ENCODE measurements at regions not wholly inside any gene's neighbourhood (a gene's known extent, or its start where the extent isn't known, plus 50 kb on each side); places are given as distances from the start of the nearest gene placed in this dataset.

DNA sequence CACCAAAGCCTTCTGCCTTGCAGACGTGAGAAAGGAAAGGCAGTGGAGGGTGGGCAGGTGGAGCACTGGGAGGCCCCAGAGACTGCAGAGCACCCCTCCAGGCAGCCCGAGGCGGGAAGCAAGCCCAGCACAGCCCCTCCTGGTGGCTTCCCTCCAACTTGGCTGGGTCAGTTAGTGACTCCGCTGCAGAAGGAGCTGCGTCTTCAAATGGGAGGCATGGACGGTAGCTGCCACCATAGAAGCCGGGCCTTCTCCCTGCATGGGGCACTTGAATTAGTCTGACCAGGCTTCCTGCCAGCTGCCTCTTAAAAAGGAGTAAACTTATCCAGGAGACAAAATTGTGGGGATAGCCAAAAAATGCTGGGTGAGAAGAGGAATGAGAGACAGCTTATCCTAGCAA is 88.0 kb upstream of the RPS6KA2 start:
- H3K36me3 ChIP-seq (ENCODE audit: control insufficient read depth in 4 of 4, insufficient read depth in 4 of 4, low read length in 3 of 4) = no peaks in the 10 kb centered on the region
- H3K27me3 ChIP-seq (replicated peaks in 2 of 5; ENCODE audit: control insufficient read depth in 4 of 5, insufficient read depth in 5 of 5, low read length in 4 of 5) = no peaks in the 10 kb centered on the region
- 91% methylated on average over 7 of the region's 7 CpGs for WGBS (ENCODE audit: insufficient coverage)
- ChIA-PET CTCF (interaction anchor here (0.6 to 1.3 kb wide), 2 partner anchors 44 to 274 kb away, joined by 3 read pairs; no protein-coding TSS in a partner anchor), POLR2A (no interaction called here)
- H3K9me3 ChIP-seq (ENCODE audit: control extremely low read depth in 1 of 5, control insufficient read depth in 4 of 5, insufficient read depth in 2 of 5, low read depth in 1 of 5, low read length in 4 of 5) = peaks cover 0 to 18% (median 0%) of the 10 kb centered on the region in 5 experiments
- no peak overlapping the region for H3K4me3 ChIP-seq (ENCODE audit: control insufficient read depth in 1 of 7, extremely low read depth in 1 of 7, insufficient read depth in 4 of 7, low read depth in 2 of 7, low read length in 6 of 7)
- peaks cover 0 to 10% (median 2%) of the 10 kb centered on the region in 4 experiments for H3K4me1 ChIP-seq (ENCODE audit: control extremely low read depth in 1 of 4, control insufficient read depth in 4 of 4, insufficient read depth in 4 of 4, low read length in 3 of 4)
- no peak for DNase-seq
- H3K27ac ChIP-seq (ENCODE audit: insufficient read depth in 1 of 2, low read depth in 1 of 2, low read length in 2 of 2, poor library complexity in 1 of 2, severe bottlenecking in 2 of 2) = no peak overlapping the region

GRCh38 chr6:166714581-166714980 is 87.5 kb upstream of the RPS6KA2 start:
- H3K27ac ChIP-seq (ENCODE audit: insufficient read depth in 1 of 2, low read depth in 1 of 2, low read length in 2 of 2, poor library complexity in 1 of 2, severe bottlenecking in 2 of 2) = no peak overlapping the region
- peaks cover 0 to 10% (median 2%) of the 10 kb centered on the region in 4 experiments for H3K4me1 ChIP-seq (ENCODE audit: control extremely low read depth in 1 of 4, control insufficient read depth in 4 of 4, insufficient read depth in 4 of 4, low read length in 3 of 4)
- ChIA-PET POLR2A (no interaction called here), CTCF (interaction anchor here (1.3 kb wide), 1 partner anchor 45 kb away, joined by 3 read pairs; no protein-coding TSS in a partner anchor)
- H3K9me3 ChIP-seq (ENCODE audit: control extremely low read depth in 1 of 5, control insufficient read depth in 4 of 5, insufficient read depth in 2 of 5, low read depth in 1 of 5, low read length in 4 of 5) = peaks cover 0 to 18% (median 0%) of the 10 kb centered on the region in 5 experiments
- DNase-seq = no peak
- H3K27me3 ChIP-seq (replicated peaks in 2 of 5; ENCODE audit: control insufficient read depth in 4 of 5, insufficient read depth in 5 of 5, low read length in 4 of 5) = no peaks in the 10 kb centered on the region
- H3K4me3 ChIP-seq (ENCODE audit: control insufficient read depth in 1 of 7, extremely low read depth in 1 of 7, insufficient read depth in 4 of 7, low read depth in 2 of 7, low read length in 6 of 7) = no peak overlapping the region
- WGBS (ENCODE audit: insufficient coverage) = 100% methylated on average over 4 of the region's 10 CpGs
- H3K36me3 ChIP-seq (ENCODE audit: control insufficient read depth in 4 of 4, insufficient read depth in 4 of 4, low read length in 3 of 4) = no peaks in the 10 kb centered on the region

DNA sequence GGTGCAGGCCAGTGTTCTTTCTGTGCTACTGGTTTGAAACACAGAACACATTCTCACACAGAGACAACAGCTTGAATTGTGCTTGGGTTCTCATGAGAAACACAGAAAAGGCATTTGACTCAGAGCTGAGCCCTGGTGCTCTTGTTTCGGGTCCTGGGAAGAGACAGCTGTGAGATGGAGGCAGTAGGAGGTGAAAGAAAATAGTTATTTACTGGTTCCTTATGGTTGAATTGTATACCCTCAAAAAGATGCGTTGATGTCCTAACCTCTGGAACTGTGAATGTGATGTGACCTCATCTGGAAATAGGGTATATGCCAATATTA is 87.1 kb upstream of the RPS6KA2 start:
- 90% methylated on average over 2 of the region's 2 CpGs for WGBS (ENCODE audit: insufficient coverage)
- Histone ChIP-seq H3K36me3 (ENCODE audit: control insufficient read depth in 4 of 4, insufficient read depth in 4 of 4, low read length in 3 of 4) (no peaks in the 10 kb centered on the region), H3K27ac (ENCODE audit: insufficient read depth in 1 of 2, low read depth in 1 of 2, low read length in 2 of 2, poor library complexity in 1 of 2, severe bottlenecking in 2 of 2) (no peak overlapping the region), H3K27me3 (replicated peaks in 2 of 5; ENCODE audit: control insufficient read depth in 4 of 5, insufficient read depth in 5 of 5, low read length in 4 of 5) (no peaks in the 10 kb centered on the region), H3K4me3 (ENCODE audit: control insufficient read depth in 1 of 7, extremely low read depth in 1 of 7, insufficient read depth in 4 of 7, low read depth in 2 of 7, low read length in 6 of 7) (no peak overlapping the region), H3K9me3 (ENCODE audit: control extremely low read depth in 1 of 5, control insufficient read depth in 4 of 5, insufficient read depth in 2 of 5, low read depth in 1 of 5, low read length in 4 of 5) (peaks cover 0 to 18% (median 0%) of the 10 kb centered on the region in 5 experiments), H3K4me1 (ENCODE audit: control extremely low read depth in 1 of 4, control insufficient read depth in 4 of 4, insufficient read depth in 4 of 4, low read length in 3 of 4) (peaks cover 0 to 10% (median 2%) of the 10 kb centered on the region in 4 experiments)
- DNase-seq = no peak
- ChIA-PET POLR2A (no interaction called here), CTCF (no interaction called here)

DNA sequence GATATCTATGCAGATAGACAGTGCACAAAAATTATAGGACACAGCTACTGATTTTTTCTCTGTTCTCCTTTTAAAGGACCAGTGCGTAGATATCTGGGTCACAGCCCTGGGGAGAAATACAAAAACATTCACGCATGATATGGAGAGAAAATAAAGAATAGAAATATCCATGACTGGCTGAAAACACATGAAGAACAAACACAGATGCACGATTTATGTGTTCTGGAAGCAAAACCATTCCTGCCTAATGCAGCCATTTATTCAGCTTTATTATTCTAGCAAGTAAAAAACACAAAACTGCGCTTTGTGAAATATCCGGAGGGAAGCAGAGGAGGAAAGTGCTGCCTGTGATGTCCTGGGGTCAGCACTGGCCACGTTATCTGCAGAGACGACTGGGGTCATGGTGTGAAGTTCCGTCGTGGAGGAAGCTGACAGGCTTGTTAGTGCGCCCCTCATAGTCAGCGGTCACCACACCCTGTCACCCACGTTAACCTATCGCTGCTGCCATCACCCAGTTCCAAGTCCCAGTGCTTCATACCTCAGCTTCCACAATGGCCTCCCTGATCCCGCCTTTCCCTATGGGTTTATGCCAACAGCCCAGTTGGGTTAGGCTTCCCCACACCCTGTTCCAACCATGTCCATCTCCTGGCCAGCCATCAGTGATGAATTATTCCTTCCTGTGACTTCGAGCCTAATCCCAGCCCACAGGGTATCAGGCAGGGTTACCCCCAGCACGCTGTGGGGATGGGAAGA is 86.6 kb upstream of the RPS6KA2 start:
- H3K36me3 ChIP-seq (ENCODE audit: control insufficient read depth in 4 of 4, insufficient read depth in 4 of 4, low read length in 3 of 4) = no peaks in the 10 kb centered on the region
- no peaks in the 10 kb centered on the region for H3K27me3 ChIP-seq (replicated peaks in 2 of 5; ENCODE audit: control insufficient read depth in 4 of 5, insufficient read depth in 5 of 5, low read length in 4 of 5)
- DNase-seq = no peak
- H3K4me3 ChIP-seq (ENCODE audit: control insufficient read depth in 1 of 7, extremely low read depth in 1 of 7, insufficient read depth in 4 of 7, low read depth in 2 of 7, low read length in 6 of 7) = no peak overlapping the region
- WGBS (ENCODE audit: insufficient coverage) = 86% methylated on average over 9 of the region's 16 CpGs
- peaks cover 0 to 18% (median 0%) of the 10 kb centered on the region in 5 experiments for H3K9me3 ChIP-seq (ENCODE audit: control extremely low read depth in 1 of 5, control insufficient read depth in 4 of 5, insufficient read depth in 2 of 5, low read depth in 1 of 5, low read length in 4 of 5)
- H3K27ac ChIP-seq (ENCODE audit: insufficient read depth in 1 of 2, low read depth in 1 of 2, low read length in 2 of 2, poor library complexity in 1 of 2, severe bottlenecking in 2 of 2) = no peak overlapping the region
- ChIA-PET POLR2A (interaction anchor here (0.6 kb wide), 1 partner anchor 15 kb away, joined by 3 read pairs; no protein-coding TSS in a partner anchor), CTCF (interaction anchor here (1.0 kb wide), 1 partner anchor 10 kb away, joined by 7 read pairs; no protein-coding TSS in a partner anchor)
- H3K4me1 ChIP-seq (ENCODE audit: control extremely low read depth in 1 of 4, control insufficient read depth in 4 of 4, insufficient read depth in 4 of 4, low read length in 3 of 4) = peaks cover 0 to 10% (median 2%) of the 10 kb centered on the region in 4 experiments

- Histone ChIP-seq H3K4me1 (ENCODE audit: control extremely low read depth in 1 of 4, control insufficient read depth in 4 of 4, insufficient read depth in 4 of 4, low read length in 3 of 4) (peaks cover 0 to 4% (median 0%) of the 10 kb centered on the region in 4 experiments), H3K27ac (ENCODE audit: insufficient read depth in 1 of 2, low read depth in 1 of 2, low read length in 2 of 2, poor library complexity in 1 of 2, severe bottlenecking in 2 of 2) (no peak overlapping the region), H3K36me3 (ENCODE audit: control insufficient read depth in 4 of 4, insufficient read depth in 4 of 4, low read length in 3 of 4) (no peaks in the 10 kb centered on the region), H3K4me3 (ENCODE audit: control insufficient read depth in 1 of 7, extremely low read depth in 1 of 7, insufficient read depth in 4 of 7, low read depth in 2 of 7, low read length in 6 of 7) (no peak overlapping the region), H3K27me3 (replicated peaks in 2 of 5; ENCODE audit: control insufficient read depth in 4 of 5, insufficient read depth in 5 of 5, low read length in 4 of 5) (no peaks in the 10 kb centered on the region), H3K9me3 (ENCODE audit: control extremely low read depth in 1 of 5, control insufficient read depth in 4 of 5, insufficient read depth in 2 of 5, low read depth in 1 of 5, low read length in 4 of 5) (peaks cover 0 to 18% (median 0%) of the 10 kb centered on the region in 5 experiments)
- ChIA-PET CTCF (interaction anchor here (1.0 to 1.1 kb wide), 3 partner anchors 9 to 35 kb away, joined by 3 to 7 read pairs (median 3); no protein-coding TSS in a partner anchor), POLR2A (interaction anchor here (0.6 kb wide), 1 partner anchor 16 kb away, joined by 3 read pairs; no protein-coding TSS in a partner anchor)
- DNase-seq = peak in 1 of 3 donors; percentile 29
- WGBS (ENCODE audit: insufficient coverage) = 95% methylated on average over 20 of the region's 21 CpGs
These were observed 85.5 kb upstream of the RPS6KA2 start for GRCh38 chr6:166712286-166713228.

- Histone ChIP-seq H3K27me3 (replicated peaks in 2 of 5; ENCODE audit: control insufficient read depth in 4 of 5, insufficient read depth in 5 of 5, low read length in 4 of 5) (no peaks in the 10 kb centered on the region), H3K9me3 (ENCODE audit: control extremely low read depth in 1 of 5, control insufficient read depth in 4 of 5, insufficient read depth in 2 of 5, low read depth in 1 of 5, low read length in 4 of 5) (peaks cover 0 to 18% (median 0%) of the 10 kb centered on the region in 5 experiments), H3K36me3 (ENCODE audit: control insufficient read depth in 4 of 4, insufficient read depth in 4 of 4, low read length in 3 of 4) (no peaks in the 10 kb centered on the region), H3K27ac (ENCODE audit: insufficient read depth in 1 of 2, low read depth in 1 of 2, low read length in 2 of 2, poor library complexity in 1 of 2, severe bottlenecking in 2 of 2) (no peak overlapping the region), H3K4me1 (ENCODE audit: control extremely low read depth in 1 of 4, control insufficient read depth in 4 of 4, insufficient read depth in 4 of 4, low read length in 3 of 4) (peaks cover 0 to 4% (median 2%) of the 10 kb centered on the region in 4 experiments), H3K4me3 (ENCODE audit: control insufficient read depth in 1 of 7, extremely low read depth in 1 of 7, insufficient read depth in 4 of 7, low read depth in 2 of 7, low read length in 6 of 7) (no peak overlapping the region)
- CTCF ChIA-PET = no interaction called here
- no peak for DNase-seq
- POLR2A ChIA-PET = no interaction called here
- no CpG with 5 or more reads among the region's 2 CpGs for WGBS (ENCODE audit: insufficient coverage)
These were observed 83.0 kb upstream of the RPS6KA2 start for GRCh38 chr6:166710084-166710483.
